ENCODE measurements at regions not wholly inside any gene's neighbourhood (a gene's known extent, or its start where the extent isn't known, plus 50 kb on each side); places are given as distances from the start of the nearest gene placed in this dataset.
A peak's percentile ranks its signal among the peaks of the same experiment; 100 is the strongest.

DNA sequence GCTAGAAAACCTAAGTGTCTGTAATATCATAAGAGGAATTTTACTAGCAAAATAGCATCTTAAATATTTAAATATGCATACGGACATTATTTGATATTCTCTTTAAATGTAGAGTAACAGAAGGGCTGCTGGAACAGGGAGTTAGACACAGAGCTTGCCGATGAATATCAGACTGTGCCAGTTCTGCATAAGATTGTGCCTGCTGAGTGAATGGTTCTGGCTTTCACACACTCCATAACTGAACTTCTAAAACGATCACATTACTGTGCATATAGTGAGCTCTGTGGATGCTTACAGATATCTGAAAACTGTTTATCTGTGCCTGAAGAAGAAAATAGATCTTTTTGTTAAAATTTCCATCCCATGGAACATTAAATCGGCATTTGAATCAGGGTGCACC lies 867.4 kb upstream of the PCDH10 start:
- H3K4me1 ChIP-seq (ENCODE audit: insufficient read depth, low read length, severe bottlenecking), result peaks cover 1% of the 10 kb centered on the region
- no peak overlapping the region for H3K4me3 ChIP-seq (ENCODE audit: low read depth, low read length, poor library complexity, severe bottlenecking)
- TF ChIP-seq, protein P1, sequence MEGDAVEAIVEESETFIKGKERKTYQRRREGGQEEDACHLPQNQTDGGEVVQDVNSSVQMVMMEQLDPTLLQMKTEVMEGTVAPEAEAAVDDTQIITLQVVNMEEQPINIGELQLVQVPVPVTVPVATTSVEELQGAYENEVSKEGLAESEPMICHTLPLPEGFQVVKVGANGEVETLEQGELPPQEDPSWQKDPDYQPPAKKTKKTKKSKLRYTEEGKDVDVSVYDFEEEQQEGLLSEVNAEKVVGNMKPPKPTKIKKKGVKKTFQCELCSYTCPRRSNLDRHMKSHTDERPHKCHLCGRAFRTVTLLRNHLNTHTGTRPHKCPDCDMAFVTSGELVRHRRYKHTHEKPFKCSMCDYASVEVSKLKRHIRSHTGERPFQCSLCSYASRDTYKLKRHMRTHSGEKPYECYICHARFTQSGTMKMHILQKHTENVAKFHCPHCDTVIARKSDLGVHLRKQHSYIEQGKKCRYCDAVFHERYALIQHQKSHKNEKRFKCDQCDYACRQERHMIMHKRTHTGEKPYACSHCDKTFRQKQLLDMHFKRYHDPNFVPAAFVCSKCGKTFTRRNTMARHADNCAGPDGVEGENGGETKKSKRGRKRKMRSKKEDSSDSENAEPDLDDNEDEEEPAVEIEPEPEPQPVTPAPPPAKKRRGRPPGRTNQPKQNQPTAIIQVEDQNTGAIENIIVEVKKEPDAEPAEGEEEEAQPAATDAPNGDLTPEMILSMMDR (IDR thresholded peaks at IDR 0.05; ENCODE audit: low read length), result no peak
- TF ChIP-seq EZH2 (IDR thresholded peaks at IDR 0.05; ENCODE audit: borderline replicate concordance, low read length), result no peak
- no peak overlapping the region for H3K27ac ChIP-seq (ENCODE audit: low read depth, low read length, poor library complexity, severe bottlenecking)
- no peaks in the 10 kb centered on the region for H3K27me3 ChIP-seq (ENCODE audit: insufficient read depth, low read length)
- no peak overlapping the region for H3K4me2 ChIP-seq (ENCODE audit: low read length)
- H3K36me3 ChIP-seq (ENCODE audit: insufficient read depth, low read length), result no peaks in the 10 kb centered on the region; the same call in 1 of the 2 replicates
- peak overlapping the region; percentile 96; the same call in 1 of the 2 replicates for H2AFZ ChIP-seq (ENCODE audit: low read length)
- peaks cover 27% of the 10 kb centered on the region for H3K9me3 ChIP-seq (ENCODE audit: low read length)
- H3F3A ChIP-seq (ENCODE audit: insufficient read depth, low read length), result no peaks in the 10 kb centered on the region
- H3K9ac ChIP-seq (ENCODE audit: low read length), result no peak overlapping the region
- no peaks in the 10 kb centered on the region for H3K9me2 ChIP-seq (ENCODE audit: low read depth, low read length)
- H3K79me2 ChIP-seq (ENCODE audit: insufficient read depth, low read length), result no peaks in the 10 kb centered on the region
- H4K20me1 ChIP-seq (ENCODE audit: insufficient read depth, low read length), result no peaks in the 10 kb centered on the region

DNA sequence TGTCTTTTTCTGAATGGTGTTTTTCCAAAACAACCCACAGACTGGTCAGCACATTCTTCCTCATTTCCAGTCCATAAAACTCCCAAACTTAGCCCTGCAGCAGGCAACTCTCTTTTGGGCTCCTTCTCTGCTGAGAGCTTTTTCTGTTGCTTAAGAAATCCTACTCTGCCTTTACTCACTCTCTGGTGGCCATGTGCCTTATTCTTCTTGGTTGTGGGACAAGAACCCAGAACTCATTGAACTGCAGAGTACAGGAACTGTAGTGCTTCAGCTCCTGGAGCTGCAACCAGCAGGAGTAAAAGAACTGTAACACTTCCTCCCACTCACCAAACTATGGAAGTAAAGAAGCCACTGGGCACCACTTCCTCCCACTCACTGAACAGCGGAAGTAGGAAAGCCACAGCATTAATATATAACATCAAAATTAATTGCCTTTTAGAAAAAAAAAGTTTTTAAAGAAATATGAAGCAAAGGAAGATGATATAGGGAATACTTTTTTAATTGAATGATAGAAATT lies 864.1 kb upstream of the PCDH10 start:
- Histone ChIP-seq H3K4me3 (ENCODE audit: low read depth, low read length, poor library complexity, severe bottlenecking) (no peak overlapping the region), H3K27me3 (ENCODE audit: insufficient read depth, low read length) (no peaks in the 10 kb centered on the region), H3K4me2 (ENCODE audit: low read length) (no peak overlapping the region), H3K4me1 (ENCODE audit: insufficient read depth, low read length, severe bottlenecking) (no peaks in the 10 kb centered on the region), H2AFZ (ENCODE audit: low read length) (no peak overlapping the region), H3K79me2 (ENCODE audit: insufficient read depth, low read length) (no peaks in the 10 kb centered on the region), H4K20me1 (ENCODE audit: insufficient read depth, low read length) (no peaks in the 10 kb centered on the region), H3K36me3 (ENCODE audit: insufficient read depth, low read length) (no peaks in the 10 kb centered on the region), H3K9me3 (ENCODE audit: low read length) (peaks cover 29% of the 10 kb centered on the region), H3F3A (ENCODE audit: insufficient read depth, low read length) (no peaks in the 10 kb centered on the region), H3K9me2 (ENCODE audit: low read depth, low read length) (no peaks in the 10 kb centered on the region), H3K9ac (ENCODE audit: low read length) (no peak overlapping the region), H3K27ac (ENCODE audit: low read depth, low read length, poor library complexity, severe bottlenecking) (no peak overlapping the region)
- no peak for TF ChIP-seq EZH2 (IDR thresholded peaks at IDR 0.05; ENCODE audit: borderline replicate concordance, low read length)
- TF ChIP-seq, protein P1 (IDR thresholded peaks at IDR 0.05; ENCODE audit: low read length), result no peak

DNA sequence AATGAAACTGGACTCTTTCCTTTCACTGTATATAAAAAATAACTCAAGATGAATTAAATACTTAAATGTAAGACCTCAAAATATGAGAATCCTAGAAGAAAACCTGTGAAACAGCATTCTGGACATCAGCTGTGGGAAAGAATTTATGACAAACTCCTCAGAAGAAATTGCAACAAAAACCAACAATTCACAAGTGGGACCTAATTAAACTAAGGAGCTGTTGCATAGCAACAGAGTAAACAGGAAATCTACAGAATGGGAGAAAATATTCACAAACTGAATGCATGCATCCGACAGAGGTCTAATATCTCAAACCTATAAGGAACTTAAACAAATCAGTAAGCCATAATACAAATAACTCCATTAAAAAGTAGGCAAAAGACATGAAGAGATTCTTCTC lies 851.7 kb upstream of the PCDH10 start:
- no peaks in the 10 kb centered on the region for H3K79me2 ChIP-seq (ENCODE audit: insufficient read depth, low read length)
- no peaks in the 10 kb centered on the region for H3F3A ChIP-seq (ENCODE audit: insufficient read depth, low read length)
- no peaks in the 10 kb centered on the region for H3K4me1 ChIP-seq (ENCODE audit: insufficient read depth, low read length, severe bottlenecking)
- TF ChIP-seq, protein P1 (IDR thresholded peaks at IDR 0.05; ENCODE audit: low read length), result no peak
- TF ChIP-seq EZH2 (IDR thresholded peaks at IDR 0.05; ENCODE audit: borderline replicate concordance, low read length), result no peak
- no peak overlapping the region for H2AFZ ChIP-seq (ENCODE audit: low read length)
- H3K9me2 ChIP-seq (ENCODE audit: low read depth, low read length), result no peaks in the 10 kb centered on the region
- H3K27me3 ChIP-seq (ENCODE audit: insufficient read depth, low read length), result no peaks in the 10 kb centered on the region
- no peaks in the 10 kb centered on the region for H3K9me3 ChIP-seq (ENCODE audit: low read length)
- H3K27ac ChIP-seq (ENCODE audit: low read depth, low read length, poor library complexity, severe bottlenecking), result no peak overlapping the region
- H4K20me1 ChIP-seq (ENCODE audit: insufficient read depth, low read length), result no peaks in the 10 kb centered on the region
- H3K9ac ChIP-seq (ENCODE audit: low read length), result no peak overlapping the region
- H3K4me2 ChIP-seq (ENCODE audit: low read length), result no peak overlapping the region
- no peaks in the 10 kb centered on the region for H3K36me3 ChIP-seq (ENCODE audit: insufficient read depth, low read length)
- no peak overlapping the region for H3K4me3 ChIP-seq (ENCODE audit: low read depth, low read length, poor library complexity, severe bottlenecking)
